ENCODE measurements at regions not wholly inside any gene's neighbourhood (a gene's known extent, or its start where the extent isn't known, plus 50 kb on each side); places are given as distances from the start of the nearest gene placed in this dataset.

DNA sequence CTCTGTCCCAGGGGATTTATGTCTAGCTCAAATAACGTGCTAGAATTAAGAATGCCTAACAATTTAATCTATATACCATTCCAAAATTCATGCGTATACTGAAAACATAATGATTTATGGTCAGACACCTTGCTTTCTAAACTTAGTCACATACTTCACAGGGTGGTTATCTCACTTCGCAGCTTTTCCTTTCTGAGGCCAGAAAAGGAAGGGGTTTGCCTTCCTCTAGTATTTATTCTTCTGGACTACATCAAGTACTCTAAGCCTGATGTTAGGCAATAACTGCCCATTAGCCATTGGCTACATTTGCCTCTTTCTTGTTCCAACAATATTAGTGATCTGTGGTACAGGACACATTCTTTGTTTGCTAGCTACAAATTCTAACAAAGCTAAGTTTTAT, 72.6 kb upstream of the FHIP2A start:
- Histone ChIP-seq H3K9me3 (ENCODE audit: control insufficient read depth, insufficient read depth, low read depth, low read length) (no peaks in the 10 kb centered on the region), H3K4me1 (ENCODE audit: control insufficient read depth, insufficient read depth, low read length) (peaks cover 19% of the 10 kb centered on the region), H3K4me3 (ENCODE audit: low read depth, low read length) (no peak overlapping the region), H3K36me3 (ENCODE audit: control insufficient read depth in 2 of 2, insufficient read depth in 1 of 2, low read length in 2 of 2) (no peaks in the 10 kb centered on the region), H3K27ac (ENCODE audit: extremely low read depth, low read depth, low read length) (no peak overlapping the region)
- TF ChIP-seq, protein P1, sequence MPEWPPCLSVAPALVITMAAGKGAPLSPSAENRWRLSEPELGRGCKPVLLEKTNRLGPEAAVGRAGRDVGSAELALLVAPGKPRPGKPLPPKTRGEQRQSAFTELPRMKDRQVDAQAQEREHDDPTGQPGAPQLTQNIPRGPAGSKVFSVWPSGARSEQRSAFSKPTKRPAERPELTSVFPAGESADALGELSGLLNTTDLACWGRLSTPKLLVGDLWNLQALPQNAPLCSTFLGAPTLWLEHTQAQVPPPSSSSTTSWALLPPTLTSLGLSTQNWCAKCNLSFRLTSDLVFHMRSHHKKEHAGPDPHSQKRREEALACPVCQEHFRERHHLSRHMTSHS (tag by site-specific recombination; IDR thresholded peaks at IDR 0.05) = no peak
- TF ChIP-seq ZNF670 (tag by site-specific recombination; IDR thresholded peaks at IDR 0.05; ENCODE audit: low read depth) (no peak), ZNF112 (tag by site-specific recombination; IDR thresholded peaks at IDR 0.05) (no peak), ZNF510 (tag by site-specific recombination; IDR thresholded peaks at IDR 0.05; ENCODE audit: insufficient replicate concordance) (no peak), SALL2 (tag by site-specific recombination; IDR thresholded peaks at IDR 0.05; ENCODE audit: borderline replicate concordance) (no peak), SETDB1 (IDR thresholded peaks at IDR 0.05; ENCODE audit: insufficient read length, low read length) (no peak), ZNF768 (tag by site-specific recombination; IDR thresholded peaks at IDR 0.05) (no peak), ZNF132 (tag by site-specific recombination; IDR thresholded peaks at IDR 0.05; ENCODE audit: borderline replicate concordance) (no peak), ZNF138 (tag by site-specific recombination; IDR thresholded peaks at IDR 0.05; ENCODE audit: borderline replicate concordance) (no peak), ZNF76 (tag by site-specific recombination; IDR thresholded peaks at IDR 0.05; ENCODE audit: borderline replicate concordance, low read depth) (no peak), ZSCAN23 (tag by site-specific recombination; IDR thresholded peaks at IDR 0.05) (no peak), ZNF354C (tag by site-specific recombination; IDR thresholded peaks at IDR 0.05; ENCODE audit: borderline replicate concordance, low read depth) (no peak), ZBTB17 (tag by site-specific recombination; IDR thresholded peaks at IDR 0.05) (no peak), ZNF19 (tag by site-specific recombination; IDR thresholded peaks at IDR 0.05; ENCODE audit: low read depth) (no peak)
- TF ChIP-seq, protein P2, sequence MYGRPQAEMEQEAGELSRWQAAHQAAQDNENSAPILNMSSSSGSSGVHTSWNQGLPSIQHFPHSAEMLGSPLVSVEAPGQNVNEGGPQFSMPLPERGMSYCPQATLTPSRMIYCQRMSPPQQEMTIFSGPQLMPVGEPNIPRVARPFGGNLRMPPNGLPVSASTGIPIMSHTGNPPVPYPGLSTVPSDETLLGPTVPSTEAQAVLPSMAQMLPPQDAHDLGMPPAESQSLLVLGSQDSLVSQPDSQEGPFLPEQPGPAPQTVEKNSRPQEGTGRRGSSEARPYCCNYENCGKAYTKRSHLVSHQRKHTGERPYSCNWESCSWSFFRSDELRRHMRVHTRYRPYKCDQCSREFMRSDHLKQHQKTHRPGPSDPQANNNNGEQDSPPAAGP (tag by site-specific recombination; IDR thresholded peaks at IDR 0.05) = no peak
- TF ChIP-seq, protein P3, sequence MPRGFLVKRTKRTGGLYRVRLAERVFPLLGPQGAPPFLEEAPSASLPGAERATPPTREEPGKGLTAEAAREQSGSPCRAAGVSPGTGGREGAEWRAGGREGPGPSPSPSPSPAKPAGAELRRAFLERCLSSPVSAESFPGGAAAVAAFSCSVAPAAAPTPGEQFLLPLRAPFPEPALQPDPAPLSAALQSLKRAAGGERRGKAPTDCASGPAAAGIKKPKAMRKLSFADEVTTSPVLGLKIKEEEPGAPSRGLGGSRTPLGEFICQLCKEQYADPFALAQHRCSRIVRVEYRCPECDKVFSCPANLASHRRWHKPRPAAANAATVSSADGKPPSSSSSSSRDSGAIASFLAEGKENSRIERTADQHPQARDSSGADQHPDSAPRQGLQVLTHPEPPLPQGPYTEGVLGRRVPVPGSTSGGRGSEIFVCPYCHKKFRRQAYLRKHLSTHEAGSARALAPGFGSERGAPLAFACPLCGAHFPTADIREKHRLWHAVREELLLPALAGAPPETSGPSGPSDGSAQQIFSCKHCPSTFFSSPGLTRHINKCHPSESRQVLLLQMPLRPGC (tag by site-specific recombination; IDR thresholded peaks at IDR 0.05) = no peak
- TF ChIP-seq, protein P4, sequence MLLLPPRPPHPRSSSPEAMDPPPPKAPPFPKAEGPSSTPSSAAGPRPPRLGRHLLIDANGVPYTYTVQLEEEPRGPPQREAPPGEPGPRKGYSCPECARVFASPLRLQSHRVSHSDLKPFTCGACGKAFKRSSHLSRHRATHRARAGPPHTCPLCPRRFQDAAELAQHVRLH (tag by site-specific recombination; IDR thresholded peaks at IDR 0.05) = no peak
- TF ChIP-seq, protein P5, sequence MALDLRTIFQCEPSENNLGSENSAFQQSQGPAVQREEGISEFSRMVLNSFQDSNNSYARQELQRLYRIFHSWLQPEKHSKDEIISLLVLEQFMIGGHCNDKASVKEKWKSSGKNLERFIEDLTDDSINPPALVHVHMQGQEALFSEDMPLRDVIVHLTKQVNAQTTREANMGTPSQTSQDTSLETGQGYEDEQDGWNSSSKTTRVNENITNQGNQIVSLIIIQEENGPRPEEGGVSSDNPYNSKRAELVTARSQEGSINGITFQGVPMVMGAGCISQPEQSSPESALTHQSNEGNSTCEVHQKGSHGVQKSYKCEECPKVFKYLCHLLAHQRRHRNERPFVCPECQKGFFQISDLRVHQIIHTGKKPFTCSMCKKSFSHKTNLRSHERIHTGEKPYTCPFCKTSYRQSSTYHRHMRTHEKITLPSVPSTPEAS (tag by site-specific recombination; IDR thresholded peaks at IDR 0.05) = no peak
- ChIA-PET CTCF (interaction anchor here (0.6 kb wide), 2 partner anchors 128 to 1305 kb away, joined by 3 read pairs; no protein-coding TSS in a partner anchor), POLR2A (interaction anchor here (1.3 kb wide), 1 partner anchor 18 kb away, joined by 4 read pairs; no protein-coding TSS in a partner anchor)

DNA sequence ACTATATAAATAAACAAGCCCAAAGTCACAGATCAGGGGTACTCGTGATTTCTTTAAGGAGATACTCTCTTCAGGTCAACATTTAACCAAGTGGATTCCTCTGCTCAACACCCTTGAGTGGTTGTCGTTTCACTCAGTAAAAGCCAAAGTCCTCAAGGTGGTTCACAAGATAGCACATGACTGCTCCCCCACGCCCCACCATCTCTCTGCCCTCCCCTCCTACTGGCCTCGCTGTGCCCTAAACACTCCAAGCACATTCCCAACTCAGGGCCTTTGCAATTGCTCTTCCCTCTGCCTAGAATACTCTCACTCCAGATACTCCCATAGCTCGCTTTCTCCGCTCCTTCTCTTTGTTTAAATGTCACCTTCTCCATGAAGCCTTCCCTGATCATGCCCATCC, 72.1 kb upstream of the FHIP2A start:
- H3K27ac ChIP-seq (ENCODE audit: extremely low read depth, low read depth, low read length) = no peak overlapping the region
- peaks cover 23% of the 10 kb centered on the region for H3K4me1 ChIP-seq (ENCODE audit: control insufficient read depth, insufficient read depth, low read length)
- POLR2A ChIA-PET = interaction anchor here (1.3 kb wide), 1 partner anchor 18 kb away, joined by 4 read pairs; no protein-coding TSS in a partner anchor
- CTCF ChIA-PET = interaction anchor here (0.6 to 1.2 kb wide), 2 partner anchors 72 to 1304 kb away, joined by 3 to 4 read pairs; partner anchors contain the start of gene FHIP2A
- H3K36me3 ChIP-seq (ENCODE audit: control insufficient read depth in 2 of 2, insufficient read depth in 1 of 2, low read length in 2 of 2) = no peaks in the 10 kb centered on the region
- TF ChIP-seq ZNF48 (tag by site-specific recombination; IDR thresholded peaks at IDR 0.05) (no peak), ZNF394 (tag by site-specific recombination; IDR thresholded peaks at IDR 0.05; ENCODE audit: borderline replicate concordance) (no peak), PRDM1 (tag by site-specific recombination; IDR thresholded peaks at IDR 0.05) (peak; percentile 66), ZNF530 (tag by site-specific recombination; IDR thresholded peaks at IDR 0.05; ENCODE audit: low read depth) (no peak)
- no peak overlapping the region for H3K4me3 ChIP-seq (ENCODE audit: low read depth, low read length)
- no peaks in the 10 kb centered on the region for H3K9me3 ChIP-seq (ENCODE audit: control insufficient read depth, insufficient read depth, low read depth, low read length)
